ENCODE measurements at regions not wholly inside any gene's neighbourhood (a gene's known extent, or its start where the extent isn't known, plus 50 kb on each side); places are given as distances from the start of the nearest gene placed in this dataset.
"Not testable (repeated sequence)": the region's sequence is repeated elsewhere in the genome, so short reads cannot be mapped to it uniquely, and the experiment has no call there.

DNA sequence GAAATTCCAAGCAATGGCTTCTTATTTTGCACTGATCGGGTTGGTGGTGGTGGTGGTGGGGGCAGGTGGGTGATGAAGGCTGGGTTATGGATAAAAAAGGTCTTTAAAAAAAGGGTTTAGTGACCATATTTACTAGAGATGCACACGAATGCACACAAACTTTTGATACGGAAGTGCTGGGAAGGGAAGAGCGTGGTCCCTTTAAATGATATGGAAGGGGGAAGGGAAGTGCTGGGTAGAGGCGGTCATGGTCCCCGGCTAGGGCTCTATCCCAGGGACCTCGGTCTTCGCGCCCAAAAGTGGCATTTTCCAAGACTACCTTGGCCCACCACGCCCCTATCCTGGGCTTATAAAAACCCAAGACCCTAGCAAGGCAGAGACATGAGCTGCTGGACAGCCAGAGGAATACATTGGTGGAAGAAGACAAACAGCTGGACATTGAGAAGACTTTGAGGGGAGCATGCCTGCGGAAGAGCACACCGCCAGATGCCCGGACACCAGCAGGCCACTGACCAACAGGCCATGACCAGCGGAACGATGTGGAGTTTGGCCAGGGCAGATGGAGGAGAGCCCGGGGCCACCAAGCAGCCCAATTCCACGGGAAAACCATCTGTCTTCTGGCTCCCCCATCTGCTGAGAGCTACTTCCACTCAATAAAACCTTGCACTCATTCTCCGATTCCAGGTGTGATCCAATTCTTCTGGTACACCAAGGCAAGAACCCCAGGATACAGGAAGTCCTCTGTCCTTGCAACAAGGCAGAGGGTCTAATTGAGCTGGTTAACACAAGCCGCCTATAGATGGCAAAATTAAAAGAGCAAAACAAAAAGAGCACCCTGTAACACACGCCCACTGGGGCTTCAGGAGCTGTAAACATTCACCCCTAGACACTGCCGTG, 1720.2 kb downstream of the MRPL39 start:
- no peak for DNase-seq (ENCODE audit: low spot score)

DNA sequence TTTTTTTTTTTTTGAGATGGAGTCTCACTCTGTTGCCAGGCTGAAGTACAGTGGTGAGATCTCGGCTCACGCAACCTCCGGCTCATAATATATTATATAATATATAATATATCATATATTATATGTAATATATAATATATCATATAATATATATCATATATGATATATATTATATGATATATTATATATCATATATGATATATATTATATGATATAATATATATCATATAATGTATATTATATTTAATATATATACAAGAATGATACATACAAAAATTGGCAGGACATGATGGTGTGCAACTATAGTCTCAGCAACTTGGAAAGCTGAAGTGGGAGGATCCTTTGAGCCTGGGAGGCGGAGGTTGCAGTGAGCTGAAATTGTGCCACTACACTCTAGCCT, 1725.5 kb downstream of the MRPL39 start:
- no peak for DNase-seq (ENCODE audit: low spot score)

DNA sequence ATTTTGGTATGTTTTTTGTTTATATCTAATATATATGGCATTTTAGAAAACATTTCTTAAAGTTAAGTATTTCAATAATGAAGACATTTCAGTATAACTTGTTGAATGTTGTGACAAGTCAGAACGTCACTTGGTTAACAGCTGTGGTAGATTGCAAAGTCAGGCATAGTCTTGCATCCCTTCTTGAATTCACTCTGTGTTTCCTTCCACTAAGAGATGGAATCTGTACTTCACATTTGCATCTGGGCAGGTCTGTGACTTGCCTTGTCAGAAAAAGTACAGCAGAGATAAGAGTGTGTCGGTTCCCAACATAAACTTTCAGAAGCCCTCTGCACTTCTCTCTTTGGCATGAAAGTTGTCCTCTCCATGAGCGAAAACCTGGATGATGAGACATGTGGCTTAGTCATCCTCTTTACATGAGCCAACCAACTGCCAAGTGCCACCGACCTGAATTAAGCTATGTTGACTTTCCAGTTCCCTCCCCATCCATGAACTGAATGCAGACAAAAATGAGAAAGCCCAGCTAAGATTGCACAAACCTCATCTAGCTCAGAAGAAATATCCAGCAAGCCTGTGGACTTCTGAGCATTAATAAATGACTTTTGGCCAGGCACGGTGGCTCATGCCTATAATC, 1730.2 kb downstream of the MRPL39 start:
- DNase-seq (ENCODE audit: low spot score): no peak

DNA sequence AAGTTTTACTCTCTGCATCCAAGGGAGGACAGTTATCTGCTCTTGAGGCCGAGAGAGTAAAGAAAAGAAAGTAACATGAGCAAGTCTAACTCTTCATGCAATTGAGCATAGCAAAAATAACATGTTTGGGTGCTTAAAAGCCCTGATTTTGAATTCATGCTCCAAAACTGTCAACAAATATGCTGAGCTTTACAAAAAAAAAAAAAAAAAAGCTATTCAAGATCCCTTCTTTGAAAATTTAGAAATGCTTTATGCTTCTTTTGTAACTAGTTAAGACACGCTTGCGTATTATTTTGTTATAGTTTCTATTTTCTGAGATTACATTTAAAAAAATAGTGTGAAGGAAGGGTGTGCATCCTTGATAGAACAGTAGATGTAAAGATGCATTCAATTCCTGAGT, 1733.0 kb downstream of the MRPL39 start:
- DNase-seq (ENCODE audit: low spot score): no peak

DNA sequence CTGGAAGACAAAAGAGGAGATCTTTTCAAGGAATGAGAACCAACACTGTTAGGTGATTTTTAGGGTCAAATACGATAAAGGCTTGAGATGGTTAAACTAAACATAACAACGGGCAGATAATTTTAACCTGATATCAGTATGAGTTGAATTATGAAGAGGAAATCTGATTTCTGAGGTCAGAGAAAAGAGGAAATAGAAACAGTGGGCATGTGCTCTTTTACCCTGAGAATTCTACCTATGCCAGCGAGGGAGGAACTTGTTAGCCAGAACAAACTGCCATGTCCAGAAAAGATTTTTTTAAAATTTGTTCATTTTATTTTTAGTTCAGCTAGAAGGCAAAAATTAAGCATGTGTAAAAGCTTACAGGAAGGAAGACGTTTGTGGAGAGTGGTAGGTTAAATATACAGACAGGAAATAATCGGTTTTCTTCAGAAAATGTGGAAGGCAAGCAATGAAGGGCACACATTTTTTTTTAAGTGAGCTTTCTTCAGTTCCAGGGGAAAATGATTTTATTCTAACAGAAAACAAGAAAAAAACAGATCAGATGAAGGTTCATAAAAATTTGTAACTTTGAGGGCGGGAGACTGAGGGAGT, 1745.3 kb downstream of the MRPL39 start:
- peak; percentile 6 for DNase-seq (ENCODE audit: low spot score)

DNA sequence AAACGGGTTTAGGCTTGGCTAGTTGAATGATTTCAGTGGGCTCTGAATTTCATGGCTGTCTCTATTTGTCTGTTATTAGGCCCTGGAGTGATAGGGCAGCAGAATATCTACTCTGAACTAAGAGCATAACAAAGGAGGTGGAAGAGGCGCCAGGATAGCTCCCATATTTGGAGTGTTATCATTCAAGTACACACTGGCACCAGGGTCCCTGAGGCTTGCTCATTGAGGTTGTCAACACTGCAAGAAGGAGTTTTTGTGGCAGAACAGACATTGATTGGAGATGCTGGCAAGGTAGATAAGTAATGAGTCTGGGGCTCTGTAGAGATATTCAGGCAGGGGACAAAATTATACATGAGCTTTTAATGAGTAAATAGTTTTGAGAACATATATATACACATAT, 1748.4 kb downstream of the MRPL39 start:
- no peak for DNase-seq (ENCODE audit: low spot score)

DNA sequence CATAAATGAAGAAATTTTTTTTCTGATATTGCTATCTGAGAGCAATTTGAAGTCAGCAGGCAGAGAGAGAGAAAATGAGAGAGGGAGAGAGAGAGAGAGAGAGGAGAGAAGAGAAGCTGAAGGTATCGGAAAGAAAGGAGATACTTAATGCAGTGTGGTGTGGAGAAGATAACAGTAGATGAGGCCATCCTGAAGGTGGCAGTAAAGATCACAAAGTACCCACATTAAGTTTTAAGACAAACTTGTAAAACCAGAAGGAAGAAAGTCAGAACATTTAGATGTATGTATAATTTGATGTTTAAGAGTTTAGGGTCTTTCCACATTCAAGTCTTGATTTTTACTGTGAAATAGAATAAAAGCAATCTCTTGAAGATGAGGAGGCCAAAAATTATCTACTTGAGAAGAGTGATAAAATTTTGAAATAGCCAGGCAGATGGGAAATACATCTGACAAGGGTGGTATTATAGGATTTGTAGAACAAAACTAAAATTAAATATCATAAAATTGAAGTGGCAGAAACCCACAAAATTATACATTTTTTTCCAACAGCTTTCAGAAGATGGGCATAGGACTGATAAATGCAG, 1753.4 kb downstream of the MRPL39 start:
- peak; percentile 60 for DNase-seq (ENCODE audit: low spot score)

DNA sequence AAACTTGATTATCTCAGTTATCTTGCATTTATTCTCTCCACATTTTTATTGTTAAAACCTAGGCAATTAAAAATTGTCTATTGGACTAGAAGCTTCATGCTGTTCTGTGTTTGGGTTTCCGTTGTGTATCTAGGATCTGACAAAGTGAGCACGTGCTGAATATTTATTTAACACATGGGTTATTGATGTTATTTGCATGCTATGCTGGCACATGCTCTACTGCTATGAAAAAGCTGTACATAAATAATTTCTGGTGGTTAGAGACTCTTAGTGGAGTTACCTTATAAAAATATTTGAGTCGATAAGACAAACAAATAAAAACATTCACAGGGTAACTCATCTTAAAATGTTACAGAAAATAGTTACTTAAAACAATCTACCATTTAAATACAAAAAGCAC, 1769.7 kb downstream of the MRPL39 start:
- peak; percentile 36 for DNase-seq (ENCODE audit: low spot score)

DNA sequence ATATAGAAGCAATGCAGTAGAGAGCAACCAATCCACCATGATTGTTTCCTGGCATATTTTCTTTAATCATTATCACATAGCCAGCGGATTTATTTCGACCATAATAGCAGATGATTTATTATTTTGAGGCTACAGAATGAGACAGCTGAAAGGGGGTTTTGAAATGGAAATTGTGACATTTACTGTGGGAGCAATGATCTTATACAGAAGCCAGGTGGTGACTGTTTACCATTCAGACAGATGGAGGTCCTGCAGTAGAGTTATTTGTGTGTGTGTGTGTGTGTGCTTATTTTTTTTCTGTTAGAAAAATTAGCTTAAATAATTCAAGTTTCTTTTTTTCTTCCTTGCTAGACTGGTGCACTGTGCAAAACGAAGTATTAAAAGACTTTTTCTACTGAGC, 1784.5 kb downstream of the MRPL39 start:
- no peak for DNase-seq (ENCODE audit: low spot score)

DNA sequence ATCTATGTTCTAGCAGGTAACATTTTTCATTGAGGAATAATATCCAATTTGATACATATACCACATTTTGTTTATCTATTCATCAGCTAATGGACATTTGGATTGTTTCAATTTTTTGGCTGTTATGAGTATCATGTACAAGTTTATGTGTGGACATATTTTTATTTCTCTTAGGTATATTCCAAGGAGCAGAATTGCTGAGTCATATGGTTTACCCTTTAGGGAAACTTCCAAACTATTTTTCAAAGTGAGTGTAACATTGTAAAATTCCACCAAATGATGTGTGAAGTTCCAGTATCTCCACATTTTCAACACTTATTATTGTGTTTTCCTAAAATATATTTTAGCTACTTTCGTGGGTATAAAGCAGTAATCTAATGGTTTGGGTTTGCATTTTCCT, 1789.9 kb downstream of the MRPL39 start:
- no peak for DNase-seq (ENCODE audit: low spot score)

DNA sequence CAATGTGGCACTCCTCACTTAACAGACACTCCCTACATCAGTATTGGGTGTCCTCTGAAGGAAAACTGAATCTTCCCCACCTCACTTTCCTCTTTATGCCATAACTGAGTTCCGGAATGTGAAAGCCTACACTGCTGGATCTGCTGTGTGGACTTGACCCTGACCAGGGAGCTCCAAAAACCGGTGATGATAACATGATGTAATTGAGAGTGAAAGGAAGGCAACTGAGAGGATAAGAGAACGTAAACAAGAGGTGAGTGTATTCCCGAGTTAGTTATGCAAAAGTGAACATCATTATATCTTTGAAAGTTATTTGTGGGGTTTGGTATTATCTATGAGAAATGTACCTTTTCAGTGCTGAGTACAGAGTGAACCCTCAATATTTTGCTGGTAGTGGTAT, 1794.8 kb downstream of the MRPL39 start:
- no peak for DNase-seq (ENCODE audit: low spot score)

DNA sequence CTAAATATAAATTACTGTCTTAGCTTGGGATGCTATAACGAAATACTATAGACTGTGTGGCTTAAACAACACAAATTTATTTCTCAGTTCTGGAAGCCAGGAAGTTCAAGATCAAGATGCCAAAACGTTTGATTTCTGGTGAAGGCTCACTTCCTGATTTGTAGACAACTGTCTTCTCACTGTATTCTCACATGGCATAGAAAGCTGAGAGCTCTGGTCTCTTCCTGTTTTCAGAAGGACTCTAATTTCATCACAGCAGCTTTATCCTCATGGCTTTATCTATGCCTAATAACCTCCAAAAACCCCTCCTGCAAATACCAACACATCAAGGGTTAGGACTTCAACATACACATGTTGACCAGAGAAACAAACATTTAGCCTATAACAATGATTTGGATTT, 1795.5 kb downstream of the MRPL39 start:
- peak; percentile 52 for DNase-seq (ENCODE audit: low spot score)

DNA sequence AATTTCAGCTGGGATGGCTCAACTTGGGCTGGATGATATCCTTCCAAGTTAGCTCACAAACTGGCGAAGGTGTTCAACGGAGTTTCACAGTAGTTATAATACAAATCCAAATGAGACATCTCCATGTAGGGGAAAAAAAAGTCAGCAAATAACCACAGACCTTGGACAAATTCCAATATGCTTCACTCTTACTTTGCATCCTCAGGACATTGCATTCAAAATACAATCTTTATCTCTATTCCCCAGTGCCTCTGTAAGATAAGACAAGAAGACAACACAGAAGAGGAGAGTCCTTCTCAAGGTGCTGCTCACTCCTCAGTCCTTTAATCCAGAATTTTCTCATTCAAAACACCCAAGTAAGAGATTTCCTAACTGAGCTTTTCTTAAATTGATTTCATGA, 1797.7 kb downstream of the MRPL39 start:
- no peak for DNase-seq (ENCODE audit: low spot score)

DNA sequence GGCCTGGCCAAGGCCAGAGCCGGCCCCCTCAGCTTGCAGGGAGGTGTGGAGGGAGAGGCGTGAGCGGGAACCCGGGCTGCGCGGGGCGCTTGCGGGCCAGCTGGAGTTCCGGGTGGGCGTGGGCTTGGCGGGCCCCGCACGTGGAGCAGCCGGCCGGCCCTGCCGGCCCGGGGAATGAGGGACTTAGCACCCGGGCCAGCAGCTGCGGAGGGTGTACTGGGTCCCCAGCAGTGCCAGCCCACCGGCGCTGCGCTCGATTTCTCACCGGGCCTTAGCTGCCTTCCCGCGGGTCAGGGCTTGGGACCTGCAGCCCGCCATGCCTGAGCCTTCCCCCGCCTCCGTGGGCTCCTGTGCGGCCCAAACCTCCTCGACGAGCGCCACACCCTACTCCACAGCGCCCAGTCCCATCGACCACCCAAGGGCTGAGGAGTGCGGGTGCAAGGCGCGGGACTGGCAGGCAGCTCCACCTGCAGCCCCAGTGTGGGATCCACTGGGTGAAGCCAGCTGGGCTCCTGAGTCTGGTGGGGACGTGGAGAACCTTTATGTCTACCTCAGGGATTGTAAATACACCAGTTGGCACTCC, 1800.2 kb downstream of the MRPL39 start:
- DNase-seq (ENCODE audit: low spot score): not testable (repeated sequence)

DNA sequence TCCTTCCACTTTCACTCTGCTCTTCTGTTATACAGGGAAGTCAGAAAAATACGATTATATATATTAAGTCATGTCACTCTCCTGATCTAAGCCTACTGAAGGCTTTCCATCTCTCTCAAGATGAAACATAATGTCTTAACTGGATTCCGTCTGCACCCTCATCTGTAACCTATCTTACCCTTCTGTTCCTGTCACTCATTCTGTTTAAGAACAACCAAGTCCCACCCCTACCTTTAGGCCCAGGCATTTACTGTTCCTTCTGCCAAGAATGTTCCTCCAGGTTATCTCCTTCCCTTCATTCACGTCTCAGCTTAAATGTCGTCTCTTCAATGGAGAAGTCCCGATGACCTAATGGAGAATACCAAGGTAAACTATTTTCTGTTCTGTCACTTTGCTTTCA, 1802.4 kb downstream of the MRPL39 start:
- DNase-seq (ENCODE audit: low spot score): no peak

DNA sequence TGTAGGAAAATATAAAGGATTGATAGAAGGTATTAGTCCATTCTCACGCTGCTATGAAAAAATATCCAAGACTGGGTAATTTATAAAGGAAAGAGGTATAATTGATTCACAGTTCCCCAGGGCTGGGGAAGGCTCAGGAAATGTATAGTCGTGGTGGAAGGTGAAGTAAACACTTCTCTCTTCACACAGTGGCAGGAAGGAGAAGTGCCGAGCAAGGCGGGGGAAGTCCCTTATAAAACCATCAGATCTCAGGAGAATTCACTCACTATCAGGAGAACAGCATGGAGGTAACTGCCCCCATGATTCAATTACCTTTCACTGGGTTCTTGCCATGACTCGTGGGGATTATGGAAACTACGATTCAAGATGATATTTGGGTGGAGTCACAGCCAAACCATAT, 1806.0 kb downstream of the MRPL39 start:
- DNase-seq (ENCODE audit: low spot score): no peak

DNA sequence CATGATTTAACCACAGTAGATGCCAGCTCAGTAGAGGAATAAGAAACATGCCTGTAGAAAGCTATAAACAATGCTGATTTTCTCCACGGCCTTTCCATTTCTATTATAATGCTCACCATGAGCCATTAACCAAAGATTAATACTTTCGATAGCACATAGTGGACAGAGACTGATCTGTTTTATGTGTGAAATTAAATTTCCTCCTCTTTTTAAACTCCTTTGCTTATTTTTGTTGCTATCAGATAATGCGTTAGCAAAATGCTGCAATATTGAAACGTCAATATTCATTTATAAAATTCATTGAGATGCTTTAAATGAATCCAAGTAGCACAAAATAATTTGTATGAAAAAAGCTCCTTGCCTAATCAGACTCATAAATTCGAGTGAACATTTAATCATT, 1807.9 kb downstream of the MRPL39 start:
- DNase-seq (ENCODE audit: low spot score): no peak

DNA sequence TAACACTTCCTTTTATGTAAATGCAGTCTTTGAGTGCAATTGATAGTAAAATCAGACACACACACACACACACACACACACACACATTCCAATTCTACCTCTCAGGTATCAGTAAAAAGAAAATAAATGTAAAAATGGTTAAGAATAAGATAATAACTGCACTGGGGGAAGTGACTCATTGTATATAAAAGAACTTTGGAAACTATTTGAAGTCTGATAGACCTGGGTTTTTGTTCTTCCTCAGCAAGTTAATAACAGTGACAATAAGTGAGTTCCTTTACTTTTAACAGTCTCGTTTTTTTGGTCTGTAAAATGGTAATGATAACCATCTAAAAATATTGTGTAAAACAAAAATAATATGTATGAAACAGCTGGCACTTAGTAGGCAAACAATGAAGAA, 1815.0 kb downstream of the MRPL39 start:
- no peak for DNase-seq (ENCODE audit: low spot score)

DNA sequence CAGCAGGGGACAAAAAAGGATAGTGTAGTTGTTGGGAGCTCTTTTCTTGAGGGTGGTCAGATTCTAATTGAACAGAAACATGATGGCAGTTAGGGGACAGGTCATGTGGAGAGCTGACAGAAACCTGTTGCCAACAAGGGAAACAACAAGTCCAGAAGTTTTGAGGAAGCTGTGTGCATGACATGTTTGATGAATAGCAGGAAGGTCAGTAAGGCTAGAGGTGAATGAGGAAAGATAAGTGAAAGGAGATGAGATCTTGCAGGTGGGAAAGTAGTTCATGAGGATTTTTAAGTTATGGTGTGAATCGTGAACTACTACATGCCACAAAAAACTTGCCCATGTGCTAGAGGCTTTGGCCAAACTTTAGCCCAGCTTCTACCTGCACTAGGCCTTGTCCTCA, 1817.4 kb downstream of the MRPL39 start:
- no peak for DNase-seq (ENCODE audit: low spot score)

DNA sequence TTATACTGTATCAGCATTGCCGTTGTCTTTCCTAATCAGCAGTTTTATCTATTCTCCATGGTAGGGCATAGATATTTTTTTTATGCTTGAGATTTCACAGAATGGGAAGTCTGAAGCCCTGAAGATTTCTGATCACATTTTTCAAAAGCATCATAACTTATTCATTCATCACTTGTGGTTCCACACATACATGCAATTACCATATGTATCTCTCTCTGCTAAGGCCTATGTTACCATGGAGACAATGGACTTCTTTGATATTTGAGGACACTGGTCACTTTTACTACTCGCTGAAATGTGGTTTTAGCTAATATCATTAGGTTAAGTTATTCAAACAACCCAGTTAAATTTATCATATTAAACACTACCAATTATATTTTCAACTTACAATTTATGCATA, 1827.0 kb downstream of the MRPL39 start:
- DNase-seq (ENCODE audit: low spot score): no peak

DNA sequence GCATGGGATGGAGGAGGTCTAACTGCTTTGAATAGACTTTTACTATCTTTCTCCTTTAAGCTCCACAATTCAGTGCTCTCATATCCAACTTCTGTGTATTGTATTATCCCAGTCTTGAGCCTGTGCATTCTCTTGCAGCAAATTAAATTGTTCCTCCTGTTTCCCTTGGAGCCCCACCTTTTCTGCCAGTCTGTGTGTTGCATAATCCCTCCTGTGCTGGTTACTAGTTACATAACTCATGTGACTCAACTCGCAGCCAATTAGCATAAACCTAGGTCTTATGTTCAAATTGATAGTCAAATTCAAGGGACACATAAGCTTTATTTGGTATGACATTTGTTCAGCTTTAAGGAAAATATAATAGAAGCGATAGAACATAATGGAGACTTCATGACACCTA, 1863.5 kb downstream of the MRPL39 start:
- no peak for DNase-seq (ENCODE audit: low spot score)

DNA sequence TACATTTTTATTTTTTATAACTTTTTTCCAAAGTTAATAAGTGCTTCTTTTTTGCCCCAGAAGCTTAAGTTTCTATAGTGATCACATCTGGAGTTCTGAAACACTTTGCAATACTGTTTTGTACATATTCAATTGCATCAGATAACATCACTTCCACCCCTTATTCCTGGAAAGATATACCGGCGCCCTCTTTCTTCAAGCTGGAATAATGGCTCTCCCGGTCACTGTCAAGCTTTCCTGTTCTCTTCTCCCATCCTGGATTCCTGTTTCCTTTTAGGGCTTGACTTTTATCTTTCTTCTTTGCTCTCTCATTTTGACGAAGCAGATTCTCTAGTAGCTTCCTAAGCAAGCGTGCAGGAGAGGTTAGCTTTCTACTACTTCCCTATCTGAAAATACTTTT, 1866.8 kb downstream of the MRPL39 start:
- DNase-seq (ENCODE audit: low spot score): no peak

DNA sequence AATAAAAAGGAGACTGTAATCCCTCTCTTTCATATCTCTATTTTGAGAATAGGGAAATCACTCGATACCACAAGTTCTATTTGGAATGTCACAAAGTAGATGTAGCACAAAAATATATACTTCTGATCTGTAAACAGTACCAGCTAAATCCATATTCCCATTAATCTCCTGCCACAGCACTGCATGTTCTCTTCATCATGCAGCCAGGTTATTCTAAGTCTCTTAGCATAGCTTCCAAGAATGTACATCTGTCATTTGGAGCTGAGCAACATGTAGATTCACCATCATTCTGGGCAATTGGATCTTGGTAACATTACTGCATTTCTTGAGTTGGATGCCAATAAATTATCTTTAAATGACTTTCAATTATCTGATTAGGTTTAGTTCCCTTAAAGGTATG, 1874.5 kb downstream of the MRPL39 start:
- no peak for DNase-seq (ENCODE audit: low spot score)

Measured in NAMALWA (cell line).